AG04450 (cell line): ENCODE measurements at regions not wholly inside any gene's neighbourhood (a gene's known extent, or its start where the extent isn't known, plus 50 kb on each side); places are given as distances from the start of the nearest gene placed in this dataset.

Experiments
- CTCF ChIA-PET: fragments of 300-600, 350-600 bp; formaldehyde crosslinking; extraction: SDS; loops from one replicate; lab custom pipeline; 2022; ENCODE audit warnings: antibody characterized with exemption, inconsistent platforms; lab: Charles Lee
- POLR2A ChIA-PET: fragments of 350-600 bp; formaldehyde crosslinking; extraction: SDS; loops from one replicate; lab custom pipeline; 2021; ENCODE audit warnings: antibody characterized with exemption, inconsistent platforms; lab: Yijun Ruan, JAX
- DNase-seq: peaks from one replicate; pipeline ENCODE4 v3.0.0-alpha.2; 2011; ENCODE audit warnings: low read depth, low spot score
- H3K27ac ChIP-seq: one replicate; pipeline ENCODE4 v1.5.1; 2012; ENCODE audit warnings: low read depth, low read length, control low read depth
- H3K27me3 ChIP-seq: one replicate; pipeline ENCODE4 v1.6.0; 2012; ENCODE audit warnings: low read length; ENCODE audit not compliant: control insufficient read depth, insufficient read depth
- H3K4me3 ChIP-seq: 2 replicates; pipeline ENCODE4 v1.5.1; 2011; ENCODE audit warnings: mild to moderate bottlenecking, low read depth, low read length, control low read depth
- H3K9me3 ChIP-seq: 2 replicates; pipeline ENCODE4 v1.5.1; 2012; ENCODE audit warnings: low read length; ENCODE audit not compliant: control insufficient read depth, insufficient read depth
- CTCF ChIP-seq: IDR thresholded peaks from 2 replicates; pipeline ENCODE4 v1.5.1; 2011; ENCODE audit warnings: low read depth, low read length, control low read depth, inconsistent platforms

GRCh38 chr5:36383942-36384341, 82.2 kb upstream of the RANBP3L start:
- ChIA-PET CTCF (no interaction called here), POLR2A (no interaction called here)
- Histone ChIP-seq H3K27me3 (peaks cover 4% of the 10 kb centered on the region), H3K9me3 (no peaks in the 10 kb centered on the region), H3K27ac (no peak overlapping the region), H3K4me3 (no peak overlapping the region)
- no peak for TF ChIP-seq CTCF
- no peak for DNase-seq

GRCh38 chr5:36384845-36385244, 83.1 kb upstream of the RANBP3L start:
- Histone ChIP-seq H3K27me3 (peaks cover 2% of the 10 kb centered on the region), H3K4me3 (no peak overlapping the region), H3K27ac (no peak overlapping the region), H3K9me3 (no peaks in the 10 kb centered on the region)
- no peak for DNase-seq
- no peak for TF ChIP-seq CTCF
- POLR2A ChIA-PET: no interaction called here
- CTCF ChIA-PET: no interaction called here

- CTCF ChIA-PET: no interaction called here
- POLR2A ChIA-PET: no interaction called here
- Histone ChIP-seq H3K27ac (no peak overlapping the region), H3K27me3 (no peaks in the 10 kb centered on the region), H3K9me3 (no peaks in the 10 kb centered on the region), H3K4me3 (no peak overlapping the region)
- no peak for TF ChIP-seq CTCF
- DNase-seq: no peak
Observed at GRCh38 chr5:36385495-36385894, 83.8 kb upstream of the RANBP3L start.

- ChIA-PET POLR2A (no interaction called here), CTCF (interaction anchor here (0.6 to 1.2 kb wide), 2 partner anchors 82 to 122 kb away, joined by 3 read pairs; no protein-coding TSS in a partner anchor)
- Histone ChIP-seq H3K27ac (no peak overlapping the region), H3K9me3 (no peaks in the 10 kb centered on the region), H3K27me3 (peaks cover 4% of the 10 kb centered on the region), H3K4me3 (no peak overlapping the region)
- DNase-seq: no peak
- no peak for TF ChIP-seq CTCF
Observed at GRCh38 chr5:36388288-36388687, 86.6 kb upstream of the RANBP3L start.

GRCh38 chr5:36389245-36389644, 87.5 kb upstream of the RANBP3L start:
- Histone ChIP-seq H3K9me3 (no peaks in the 10 kb centered on the region), H3K4me3 (no peak overlapping the region), H3K27ac (no peak overlapping the region), H3K27me3 (peaks cover 4% of the 10 kb centered on the region)
- ChIA-PET CTCF (interaction anchor here (0.6 kb wide), 1 partner anchor 71 kb away, joined by 4 read pairs; no protein-coding TSS in a partner anchor), POLR2A (no interaction called here)
- no peak for TF ChIP-seq CTCF
- DNase-seq: no peak
